HepG2 (cell line): ENCODE measurements at regions not wholly inside any gene's neighbourhood (a gene's known extent, or its start where the extent isn't known, plus 50 kb on each side); places are given as distances from the start of the nearest gene placed in this dataset.

ENCODE experiments used
- ATAC-seq: fragments of 200-7000 bp; cut with Tn5 transposase; 3 replicates; pipeline ENCODE4 v1.9.1; 2020; ENCODE audit warnings: mild to moderate bottlenecking, moderate library complexity
- BruUV-seq: library from RNA; stranded (reverse); fragments of 400-500 nt; replicated peaks from 2 replicates; lab custom pipeline; 2021; lab: Mats Ljungman, UMichigan
- CTCF ChIA-PET: fragments of 300-600 bp; formaldehyde crosslinking; extraction: SDS; loops from one replicate; lab custom pipeline; 2021; ENCODE audit warnings: low total read pairs, inconsistent platforms, low intra/inter-chr PET ratio; lab: Yijun Ruan, JAX
- POLR2A ChIA-PET: fragments of 350-600 bp; sonication (Branson Sonifier 250); formaldehyde crosslinking; loops from one replicate; lab custom pipeline; 2020; ENCODE audit warnings: antibody characterized with exemption, inconsistent platforms; lab: Yijun Ruan, JAX
- DNase-seq: peaks from one replicate; pipeline ENCODE4 v3.0.0-alpha.2; 2015; ENCODE audit warnings: low spot score
- FAIRE-seq: peaks from 3 replicates; lab custom pipeline; 2011; peaks lifted over from hg19 to GRCh38; lab: Jason Lieb, UNC
- H2AFZ ChIP-seq: one replicate; pipeline ENCODE4 v1.6.1; 2011; ENCODE audit warnings: low read length, inconsistent platforms
- H3K27ac ChIP-seq: fragments of 300-600 bp; 3 replicates; pipeline ENCODE4 v1.8.0; 2011; ENCODE audit warnings: mixed run types, mild to moderate bottlenecking, mixed read lengths, low read length, inconsistent platforms; ENCODE audit not compliant: insufficient read depth; ENCODE audit errors: extremely low read length
- H3K27me3 ChIP-seq, 2 experiments: fragments of 200-600 bp in 1 of 2; 2 replicates in 1 of 2; 3 replicates in 1 of 2; pipeline versions ENCODE4 v1.6.0 to v1.8.0; 2011; ENCODE audit warnings: low read length in 2 of 2, mild to moderate bottlenecking in 2 of 2, moderate library complexity in 2 of 2, inconsistent platforms in 1 of 2; ENCODE audit not compliant: insufficient read depth in 2 of 2, control insufficient read depth in 1 of 2
- H3K36me3 ChIP-seq, 2 experiments: fragments of 200-600 bp in 1 of 2; replicated peaks in 1 of 2; 2 replicates in 1 of 2; 3 replicates in 1 of 2; pipeline versions ENCODE4 v1.5.1 to v1.8.0; 2011; ENCODE audit warnings: low read length in 2 of 2, inconsistent platforms in 1 of 2; ENCODE audit not compliant: insufficient read depth in 2 of 2, control insufficient read depth in 1 of 2
- H3K4me1 ChIP-seq: 2 replicates; pipeline ENCODE4 v1.5.1; 2012; ENCODE audit warnings: low read length, inconsistent platforms; ENCODE audit not compliant: insufficient read depth
- H3K4me2 ChIP-seq: 2 replicates; pipeline ENCODE4 v1.6.0; 2011; ENCODE audit warnings: low read depth, low read length, inconsistent platforms
- H3K4me3 ChIP-seq, 3 experiments: fragments of 200-600 bp in 1 of 3; sonication (generic), shearing (Covaris generic) in 1 of 3; replicated peaks in 1 of 3; 2 replicates each; pipeline ENCODE4 v1.5.1; 2011 to 2016; ENCODE audit warnings: low read length in 3 of 3, inconsistent platforms in 2 of 3, low read depth in 2 of 3, mild to moderate bottlenecking in 2 of 3, control low read depth in 1 of 3, mixed read lengths in 1 of 3; ENCODE audit not compliant: insufficient read depth in 1 of 3
- H3K79me2 ChIP-seq: one replicate; pipeline ENCODE4 v1.6.1; 2011; ENCODE audit warnings: low read length, inconsistent platforms; ENCODE audit not compliant: insufficient read depth
- H3K9ac ChIP-seq: 2 replicates; pipeline ENCODE4 v1.6.0; 2011; ENCODE audit warnings: mild to moderate bottlenecking, low read depth, low read length, inconsistent platforms; ENCODE audit not compliant: insufficient read depth
- H3K9me3 ChIP-seq: 2 replicates; pipeline ENCODE4 v1.5.1; 2012; ENCODE audit warnings: mild to moderate bottlenecking, low read length
- H4K20me1 ChIP-seq: 2 replicates; pipeline ENCODE4 v1.6.0; 2011; ENCODE audit warnings: inconsistent platforms, mild to moderate bottlenecking, low read length, moderate library complexity; ENCODE audit not compliant: insufficient read depth
- ELF1 ChIP-seq: sonication (generic); formaldehyde crosslinking; IDR thresholded peaks from 2 replicates; pipeline ENCODE4 v1.4.0; 2020; ENCODE audit warnings: missing genetic modification reagents
- IRX3 ChIP-seq: sonication (generic); formaldehyde crosslinking; IDR thresholded peaks from 2 replicates; pipeline ENCODE4 v1.8.1; 2023; ENCODE audit warnings: mild to moderate bottlenecking, low read depth, missing genetic modification reagents, borderline replicate concordance
- MLXIP ChIP-seq: sonication (generic); formaldehyde crosslinking; IDR thresholded peaks from 2 replicates; pipeline ENCODE4 v1.9.0; 2021; ENCODE audit warnings: missing genetic modification reagents, borderline replicate concordance
- NCOR1 ChIP-seq: fragments of 200-600 bp; sonication (generic); IDR thresholded peaks from 2 replicates; pipeline ENCODE4 v1.7.0; 2017; ENCODE audit warnings: antibody characterized with exemption, low read length, borderline replicate concordance
- PREB ChIP-seq: sonication (generic); formaldehyde crosslinking; IDR thresholded peaks from 2 replicates; pipeline ENCODE4 v1.4.0; 2020; ENCODE audit warnings: missing genetic modification reagents
- ZNF253 ChIP-seq: sonication (generic); formaldehyde crosslinking; IDR thresholded peaks from 2 replicates; pipeline ENCODE4 v1.8.0; 2022; ENCODE audit warnings: mild to moderate bottlenecking, missing genetic modification reagents, borderline replicate concordance
- ZNF496 ChIP-seq: sonication (generic); formaldehyde crosslinking; IDR thresholded peaks from 2 replicates; pipeline ENCODE4 v1.8.1; 2023; ENCODE audit warnings: mild to moderate bottlenecking, moderate library complexity, missing genetic modification reagents; ENCODE audit not compliant: insufficient replicate concordance
- in situ Hi-C: cut with HindIII; loops from 2 replicates; pipeline ENCODE4 v1.10.0; 2017; ENCODE audit warnings: low pct_unique_long_range_greater_than_20kb; ENCODE audit not compliant: extremely low pct_ligation_motif_present
- intact Hi-C: fragments of 100-400 bp; cut with micrococcal nuclease; formaldehyde crosslinking; loops from one replicate; pipeline ENCODE4 v1.10.0; 2022; ENCODE audit not compliant: unreplicated experiment

DNA sequence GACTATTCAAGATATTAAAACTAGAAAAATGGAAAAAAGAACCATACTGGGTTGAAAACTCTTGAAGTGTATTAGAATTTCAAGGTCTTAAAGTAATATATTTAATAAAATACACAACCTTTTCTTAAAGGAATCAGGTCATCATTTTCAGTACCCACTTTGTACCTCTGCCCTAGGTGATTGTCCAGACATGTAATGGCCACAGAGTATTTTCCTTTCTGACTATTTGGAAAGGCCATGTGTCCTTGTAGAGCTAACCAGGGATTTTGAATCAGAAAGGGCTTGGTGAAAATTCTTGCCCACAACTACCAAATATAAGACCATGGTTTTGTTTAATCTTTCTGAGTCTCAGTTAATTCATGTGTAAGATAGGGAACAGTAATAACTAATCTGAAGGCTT, 91.4 kb upstream of the MLIP start:
- intact Hi-C loops, result no loop called here

More for the DNA sequence above, 91.4 kb upstream of the MLIP start:
- BruUV-seq, result no TSS peak
- Histone ChIP-seq H3K4me3 (no peak overlapping the region), H3K36me3 (no peaks in the 10 kb centered on the region), H4K20me1 (no peaks in the 10 kb centered on the region), H3K9me3 (no peaks in the 10 kb centered on the region), H2AFZ (no peak overlapping the region)
- CTCF ChIA-PET, result no interaction called here
- in situ Hi-C loops, result no loop called here
- no peak for DNase-seq
- FAIRE-seq, result no peak
- TF ChIP-seq ELF1 (CRISPR knock-in tag) (no peak), MLXIP (CRISPR knock-in tag) (no peak), ZNF253 (CRISPR knock-in tag) (no peak), PREB (CRISPR knock-in tag) (no peak), IRX3 (CRISPR knock-in tag) (no peak), NCOR1 (no peak), ZNF496 (CRISPR knock-in tag) (no peak)
- TF ChIP-seq, all 625 proteins: peak for 0
- H3K27me3 ChIP-seq, result no peaks in the 10 kb centered on the region; a peak in 1 of 5 replicates
- POLR2A ChIA-PET, result no interaction called here
- no peaks in the 10 kb centered on the region for H3K79me2 ChIP-seq
- no peak overlapping the region for H3K9ac ChIP-seq
- no peak overlapping the region for H3K4me2 ChIP-seq
- H3K27ac ChIP-seq, result no peak overlapping the region
- no peak for ATAC-seq
- H3K4me1 ChIP-seq, result no peaks in the 10 kb centered on the region
